Activated CD8-positive, alpha-beta memory T cell treated with anti-CD3 and anti-CD28 coated beads, Interleukin-2, amount 10 ng/mL, durations not matched to agents 7 days and 5 days (primary cell): ENCODE measurements at regions not wholly inside any gene's neighbourhood (a gene's known extent, or its start where the extent isn't known, plus 50 kb on each side); places are given as distances from the start of the nearest gene placed in this dataset.

ENCODE experiments used
- ATAC-seq: fragments of 150-1000 bp; cut with Tn5 transposase; one replicate; pipeline ENCODE4 v1.10.0; 2021; ENCODE audit warnings: moderate library complexity
- CTCF ChIA-PET: fragments of 350-600 bp; sonication (Branson Sonifier 250); formaldehyde crosslinking; loops from one replicate; lab custom pipeline; 2021; ENCODE audit warnings: antibody characterized with exemption; lab: Charles Lee
- DNase-seq: peaks from one replicate; pipeline ENCODE4 v3.0.0-alpha.2; 2020
- H3K27ac Mint-ChIP-seq: one replicate; pipeline ENCODE4 v1.8.0; 2021; ENCODE audit warnings: mild to moderate bottlenecking, mixed read lengths
- H3K27me3 Mint-ChIP-seq: one replicate; pipeline ENCODE4 v1.8.0; 2021; ENCODE audit warnings: mixed read lengths
- H3K36me3 Mint-ChIP-seq: one replicate; pipeline ENCODE4 v1.8.0; 2021; ENCODE audit warnings: mild to moderate bottlenecking, mixed read lengths
- H3K4me1 Mint-ChIP-seq: one replicate; pipeline ENCODE4 v1.8.0; 2021; ENCODE audit warnings: mixed read lengths
- H3K4me3 Mint-ChIP-seq: one replicate; pipeline ENCODE4 v1.8.0; 2021; ENCODE audit warnings: mild to moderate bottlenecking, moderate library complexity, mixed read lengths
- H3K9me3 Mint-ChIP-seq: one replicate; pipeline ENCODE4 v1.8.0; 2022; ENCODE audit warnings: low read depth, mixed read lengths

DNA sequence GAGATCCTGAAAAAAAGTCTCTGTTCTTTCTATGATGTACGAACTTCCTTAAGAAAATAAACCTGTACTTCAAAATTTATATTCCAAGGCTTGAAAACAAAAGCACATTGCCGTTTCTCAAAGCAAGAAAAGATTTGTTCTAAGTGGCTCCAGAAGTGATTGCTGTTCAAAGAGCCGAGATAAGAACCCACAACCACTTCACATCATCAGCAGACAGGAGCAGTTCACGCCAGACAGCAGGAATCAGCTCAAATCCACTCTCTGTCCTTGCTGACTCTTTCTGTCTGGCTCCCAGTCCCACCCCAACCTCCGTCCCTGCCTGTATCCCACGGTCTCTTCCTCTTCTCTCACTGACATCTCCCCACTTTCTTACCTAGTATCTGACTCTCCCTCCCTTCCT, 85.0 kb upstream of the MYOCD start:
- Mint-ChIP-seq H3K9me3 (peaks cover 5% of the 10 kb centered on the region), H3K4me3 (no peak overlapping the region), H3K36me3 (no peaks in the 10 kb centered on the region), H3K27ac (no peak overlapping the region), H3K27me3 (no peaks in the 10 kb centered on the region), H3K4me1 (no peaks in the 10 kb centered on the region)
- DNase-seq (no peak), ATAC-seq (no peak)
- CTCF ChIA-PET, result no interaction called here

DNA sequence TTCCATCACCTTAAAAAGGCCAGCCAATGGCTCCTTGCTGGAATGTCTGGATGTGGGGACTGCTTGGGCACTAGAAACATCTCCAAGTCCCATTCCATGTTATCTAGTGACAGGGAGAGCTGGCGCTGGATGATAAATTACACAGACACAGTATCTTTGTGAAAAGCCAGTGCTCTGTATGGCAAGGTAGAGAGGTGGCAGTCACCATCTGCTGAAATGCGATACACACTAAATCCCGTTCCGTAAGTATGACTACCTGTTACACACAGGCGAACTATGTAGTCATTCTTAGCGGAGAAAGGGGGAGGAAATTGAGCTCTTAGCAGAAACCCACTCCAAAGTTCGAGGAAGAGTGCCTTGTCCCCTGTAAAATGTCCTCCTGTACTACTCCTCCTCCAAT, 81.0 kb upstream of the MYOCD start:
- DNase-seq, result no peak
- Mint-ChIP-seq H3K4me1 (no peaks in the 10 kb centered on the region), H3K27ac (no peak overlapping the region), H3K27me3 (no peaks in the 10 kb centered on the region), H3K36me3 (no peaks in the 10 kb centered on the region), H3K9me3 (peaks cover 6% of the 10 kb centered on the region), H3K4me3 (no peak overlapping the region)
- ATAC-seq, result no peak
- CTCF ChIA-PET, result no interaction called here

DNA sequence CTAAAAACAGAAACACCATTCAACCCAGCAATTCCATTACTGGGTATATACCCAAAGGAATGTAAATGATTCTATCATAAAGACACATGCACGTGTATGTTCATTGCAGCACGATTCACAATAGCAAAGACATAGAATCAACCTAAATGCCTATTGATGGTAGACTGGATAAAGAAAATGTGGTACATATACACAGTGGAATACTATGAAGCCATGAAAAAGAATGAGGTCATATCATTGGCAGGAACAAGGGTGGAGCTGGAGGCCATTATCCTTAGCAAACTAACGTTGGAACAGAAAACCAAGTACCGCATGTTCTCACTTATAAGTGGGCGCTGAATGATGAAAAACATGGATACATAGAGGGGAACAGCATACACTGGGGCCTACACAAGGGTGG, 77.2 kb upstream of the MYOCD start:
- H3K36me3 Mint-ChIP-seq, result no peaks in the 10 kb centered on the region

DNA sequence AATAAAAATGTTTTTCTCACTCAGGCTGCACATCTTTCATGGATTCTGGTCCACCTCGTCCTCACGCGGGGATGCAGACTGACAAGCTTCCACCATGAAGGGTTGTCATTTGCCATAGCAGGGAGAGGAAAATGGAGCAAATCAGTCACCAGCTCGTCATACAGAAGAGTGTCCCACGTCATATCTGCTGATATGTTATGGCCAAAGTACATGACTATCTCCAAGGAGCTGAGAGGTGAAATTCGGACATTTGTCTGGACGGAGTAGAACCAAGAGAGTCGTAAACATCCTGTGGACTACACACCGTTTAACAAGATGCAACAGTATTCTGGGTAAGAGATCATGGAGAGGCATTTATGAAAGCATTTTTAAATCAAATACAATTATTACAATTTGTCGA, 75.3 kb upstream of the MYOCD start:
- Mint-ChIP-seq H3K27ac (no peak overlapping the region), H3K4me3 (no peak overlapping the region), H3K4me1 (no peaks in the 10 kb centered on the region), H3K9me3 (peaks cover 4% of the 10 kb centered on the region), H3K36me3 (no peaks in the 10 kb centered on the region), H3K27me3 (no peaks in the 10 kb centered on the region)
- DNase-seq (no peak), ATAC-seq (no peak)
- CTCF ChIA-PET, result no interaction called here

More for the DNA sequence above, 77.2 kb upstream of the MYOCD start:
- no peaks in the 10 kb centered on the region for H3K27me3 Mint-ChIP-seq
- CTCF ChIA-PET, result no interaction called here
- H3K4me3 Mint-ChIP-seq, result no peak overlapping the region
- no peaks in the 10 kb centered on the region for H3K4me1 Mint-ChIP-seq
- H3K9me3 Mint-ChIP-seq, result peaks cover 4% of the 10 kb centered on the region
- no peak for ATAC-seq
- H3K27ac Mint-ChIP-seq, result no peak overlapping the region
- no peak for DNase-seq

DNA sequence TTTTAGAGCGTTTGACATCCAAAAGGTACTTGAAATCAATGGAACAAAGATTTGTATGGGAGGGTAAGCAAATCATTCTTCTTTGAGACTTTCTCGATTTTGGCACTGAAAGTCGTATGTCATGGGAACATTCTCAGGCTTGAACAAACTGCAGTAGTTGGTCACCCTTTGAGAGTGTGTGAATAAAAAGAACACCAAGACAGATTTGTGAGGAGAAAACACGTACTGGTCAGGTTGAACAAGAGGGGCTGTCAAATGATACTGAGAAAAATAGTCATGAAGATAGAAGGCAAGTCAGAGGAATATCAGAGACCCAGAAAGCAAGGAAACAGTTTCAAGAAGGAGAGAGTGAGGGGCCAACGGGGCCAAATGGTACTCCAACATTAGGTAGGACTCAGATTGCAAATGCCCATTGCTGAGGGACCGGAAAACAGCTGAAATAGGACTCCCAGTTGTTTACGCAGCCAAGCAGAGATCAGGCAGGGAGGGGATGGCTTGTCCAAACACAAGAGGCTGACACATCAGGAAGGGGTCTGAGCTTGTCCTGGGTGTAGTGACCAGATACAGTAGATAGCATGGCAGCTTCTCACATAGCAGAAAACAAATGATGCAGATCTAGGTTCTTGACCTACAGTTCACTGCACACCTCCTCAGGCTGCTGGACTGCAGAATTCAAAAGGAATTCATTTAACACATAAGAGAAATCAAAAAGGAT, 74.5 kb upstream of the MYOCD start:
- CTCF ChIA-PET, result no interaction called here
- Mint-ChIP-seq H3K4me3 (no peak overlapping the region), H3K27ac (no peak overlapping the region), H3K36me3 (no peaks in the 10 kb centered on the region), H3K4me1 (no peaks in the 10 kb centered on the region), H3K27me3 (no peaks in the 10 kb centered on the region), H3K9me3 (peaks cover 4% of the 10 kb centered on the region)
- no peak for ATAC-seq
- DNase-seq, result no peak

DNA sequence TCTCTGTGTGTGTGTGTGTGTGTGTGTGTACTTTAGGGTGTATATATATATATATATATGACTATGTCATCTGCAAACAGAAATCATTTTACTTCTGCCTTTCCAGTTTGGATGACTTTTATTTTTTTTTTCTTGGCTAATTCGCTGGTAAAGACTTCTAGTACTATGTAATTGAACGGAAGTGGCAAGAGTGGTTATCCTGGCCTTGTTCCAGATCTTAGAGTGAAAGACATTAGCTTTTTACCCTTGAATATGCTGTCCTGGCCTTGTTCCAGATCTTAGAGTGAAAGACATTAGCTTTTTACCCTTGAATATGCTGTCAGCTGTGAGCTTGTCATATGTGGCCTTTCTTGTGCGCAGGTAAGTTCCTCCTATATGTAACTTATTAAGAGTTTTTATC, 72.7 kb upstream of the MYOCD start:
- no peaks in the 10 kb centered on the region for H3K36me3 Mint-ChIP-seq
- peaks cover 4% of the 10 kb centered on the region for H3K9me3 Mint-ChIP-seq
- no peak overlapping the region for H3K4me3 Mint-ChIP-seq
- H3K27me3 Mint-ChIP-seq, result no peaks in the 10 kb centered on the region
- no peak overlapping the region for H3K27ac Mint-ChIP-seq
- CTCF ChIA-PET, result no interaction called here
- no peaks in the 10 kb centered on the region for H3K4me1 Mint-ChIP-seq
- ATAC-seq (no peak), DNase-seq (no peak)

DNA sequence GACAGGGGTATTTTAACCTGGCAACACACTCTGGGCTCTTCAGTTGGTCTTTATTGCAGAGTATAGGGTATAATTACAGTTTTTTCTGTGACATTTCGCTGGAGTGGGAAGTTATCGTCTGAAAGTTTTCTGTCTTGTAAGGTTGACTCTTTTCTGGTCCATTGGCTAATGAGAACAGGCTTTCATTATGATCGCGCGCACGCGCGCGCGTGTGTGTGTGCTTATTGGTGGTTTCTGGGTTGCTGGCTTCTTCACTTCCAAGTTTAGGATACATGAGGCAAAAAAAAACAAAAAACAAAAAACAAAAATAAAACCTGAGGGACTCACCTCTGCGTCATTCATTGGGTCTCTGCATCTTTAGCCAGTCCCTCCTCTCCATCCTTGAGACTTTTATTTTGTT, 68.7 kb upstream of the MYOCD start:
- Mint-ChIP-seq H3K9me3 (no peaks in the 10 kb centered on the region), H3K36me3 (no peaks in the 10 kb centered on the region), H3K27ac (no peak overlapping the region), H3K27me3 (no peaks in the 10 kb centered on the region), H3K4me3 (no peak overlapping the region), H3K4me1 (no peaks in the 10 kb centered on the region)
- CTCF ChIA-PET, result no interaction called here
- ATAC-seq, result no peak
- DNase-seq, result no peak

DNA sequence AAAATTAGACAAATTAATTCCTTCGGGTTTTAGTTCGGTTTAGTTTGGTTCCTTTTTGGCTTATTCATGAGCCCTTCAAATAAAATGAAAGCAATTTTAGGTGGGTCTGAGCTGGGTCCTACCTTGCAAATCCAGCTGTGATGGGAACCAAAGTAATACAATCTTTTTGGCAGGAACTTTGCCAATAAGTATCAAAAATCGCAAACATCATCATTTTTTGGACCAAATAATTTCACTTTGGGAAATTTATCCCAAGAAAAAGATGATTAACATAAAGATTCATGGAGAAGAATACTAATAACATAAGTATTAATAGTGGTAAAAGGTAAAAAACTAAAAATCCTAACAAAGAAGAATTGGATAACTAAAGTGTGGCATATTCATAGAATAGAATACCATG, 67.8 kb upstream of the MYOCD start:
- Mint-ChIP-seq H3K4me3 (no peak overlapping the region), H3K27ac (no peak overlapping the region), H3K27me3 (no peaks in the 10 kb centered on the region), H3K4me1 (no peaks in the 10 kb centered on the region), H3K9me3 (no peaks in the 10 kb centered on the region), H3K36me3 (no peaks in the 10 kb centered on the region)
- CTCF ChIA-PET, result no interaction called here
- no peak for DNase-seq
- no peak for ATAC-seq

DNA sequence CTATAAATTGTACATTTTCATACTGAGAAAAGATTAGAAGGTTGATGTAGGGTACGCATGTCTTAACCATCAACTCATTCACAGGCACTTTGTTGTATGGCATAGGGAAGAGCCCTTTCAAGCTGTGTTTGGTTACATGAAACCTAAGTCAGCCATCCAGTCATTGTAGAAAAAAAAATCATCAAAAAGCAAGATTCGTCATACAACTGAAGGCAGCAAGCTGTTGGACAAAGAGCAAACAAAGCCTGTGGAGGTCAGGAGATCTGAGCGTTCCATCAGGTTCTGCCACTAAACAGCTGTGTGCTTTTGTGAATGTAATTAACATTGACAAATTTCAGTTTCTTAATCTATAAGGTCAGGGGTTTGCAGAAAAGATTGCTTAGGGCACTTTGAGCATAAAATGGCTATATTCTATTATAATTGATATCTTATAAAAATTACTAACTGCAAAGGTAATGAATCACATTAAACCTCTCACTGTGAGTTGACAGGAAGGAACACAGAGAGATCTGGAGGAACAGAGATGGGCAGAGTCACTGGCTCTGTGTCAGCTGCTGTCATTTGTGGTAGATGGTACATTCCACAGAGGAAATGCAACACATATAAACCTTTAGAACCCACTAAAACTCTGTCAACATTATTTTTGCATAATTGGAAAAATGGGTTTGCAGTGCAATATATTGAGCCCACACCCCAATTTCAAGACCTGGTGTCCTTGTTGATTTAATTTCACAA, 66.3 kb upstream of the MYOCD start:
- H3K4me3 Mint-ChIP-seq, result no peak overlapping the region
- CTCF ChIA-PET, result no interaction called here
- DNase-seq (no peak), ATAC-seq (no peak)
- H3K4me1 Mint-ChIP-seq, result no peaks in the 10 kb centered on the region
- H3K27me3 Mint-ChIP-seq, result no peaks in the 10 kb centered on the region
- H3K36me3 Mint-ChIP-seq, result no peaks in the 10 kb centered on the region
- H3K27ac Mint-ChIP-seq, result no peak overlapping the region
- no peaks in the 10 kb centered on the region for H3K9me3 Mint-ChIP-seq

DNA sequence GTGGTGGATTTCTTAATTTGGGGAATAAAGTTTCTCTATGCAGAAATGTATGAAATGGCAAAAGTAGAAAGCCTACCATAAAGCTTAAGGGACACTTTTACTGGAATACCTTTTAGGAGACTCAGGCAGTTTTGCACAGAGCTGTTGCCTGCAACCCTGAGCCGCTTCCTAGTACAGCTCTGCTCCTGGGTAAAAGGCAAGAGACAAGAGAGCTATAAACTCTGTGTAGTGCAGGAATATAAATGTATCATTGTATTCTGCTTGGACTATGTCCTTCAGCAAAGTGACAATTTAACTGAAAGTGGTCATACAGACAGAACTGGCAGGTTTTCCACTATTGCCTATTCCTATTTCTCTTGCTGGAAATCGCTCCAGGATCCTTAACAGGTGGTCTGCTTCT, 65.3 kb upstream of the MYOCD start:
- no peak for ATAC-seq
- H3K27me3 Mint-ChIP-seq, result no peaks in the 10 kb centered on the region
- CTCF ChIA-PET, result no interaction called here
- H3K4me1 Mint-ChIP-seq, result no peaks in the 10 kb centered on the region
- no peaks in the 10 kb centered on the region for H3K9me3 Mint-ChIP-seq
- no peak for DNase-seq
- no peaks in the 10 kb centered on the region for H3K36me3 Mint-ChIP-seq
- H3K4me3 Mint-ChIP-seq, result no peak overlapping the region
- H3K27ac Mint-ChIP-seq, result no peak overlapping the region

DNA sequence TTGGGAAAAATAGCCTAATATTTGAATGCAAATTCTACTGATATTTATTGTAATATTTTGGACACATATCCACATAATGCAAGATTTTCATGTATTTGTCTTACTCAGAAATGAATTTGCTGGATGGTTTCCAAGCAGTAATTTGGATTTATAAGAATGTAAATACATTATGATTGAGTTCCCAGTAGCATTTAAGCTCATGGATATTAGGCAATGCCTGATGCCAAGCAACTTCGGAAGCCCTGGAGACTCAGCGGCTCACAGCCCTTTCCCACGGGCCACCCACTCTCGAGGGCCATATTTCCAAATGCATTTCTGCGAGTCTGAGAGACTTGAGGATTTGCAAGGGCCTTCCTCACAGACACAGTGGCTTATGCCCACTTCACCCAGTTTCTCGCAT, 62.1 kb upstream of the MYOCD start:
- no peak for ATAC-seq

DNA sequence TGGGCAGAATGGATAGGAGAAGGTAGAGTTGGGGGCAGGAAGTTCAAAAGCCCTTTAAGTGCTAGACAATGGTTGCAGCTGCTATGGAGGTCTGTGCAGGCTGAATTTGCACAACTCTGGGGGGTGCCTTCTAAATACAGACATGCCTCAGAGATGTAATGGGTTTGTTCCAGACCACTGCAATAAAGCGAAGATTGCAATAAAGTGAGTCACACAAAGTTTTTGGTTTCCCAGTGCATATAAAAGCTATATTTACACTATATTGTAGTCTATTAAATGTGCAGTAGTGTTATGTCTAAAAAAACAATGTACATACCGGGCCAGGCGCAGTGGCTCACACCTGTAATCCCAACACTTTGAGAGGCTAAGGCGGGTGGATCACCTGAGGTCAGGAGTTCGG, 60.5 kb upstream of the MYOCD start:
- CTCF ChIA-PET, result no interaction called here
- no peak overlapping the region for H3K4me3 Mint-ChIP-seq
- no peak for ATAC-seq
- peaks cover 8% of the 10 kb centered on the region for H3K9me3 Mint-ChIP-seq
- no peaks in the 10 kb centered on the region for H3K27me3 Mint-ChIP-seq
- DNase-seq, result no peak
- H3K27ac Mint-ChIP-seq, result no peak overlapping the region
- no peaks in the 10 kb centered on the region for H3K36me3 Mint-ChIP-seq
- H3K4me1 Mint-ChIP-seq, result no peaks in the 10 kb centered on the region

More for the DNA sequence above, 62.1 kb upstream of the MYOCD start:
- Mint-ChIP-seq H3K9me3 (peaks cover 7% of the 10 kb centered on the region), H3K27ac (no peak overlapping the region), H3K27me3 (no peaks in the 10 kb centered on the region), H3K36me3 (no peaks in the 10 kb centered on the region), H3K4me1 (no peaks in the 10 kb centered on the region), H3K4me3 (no peak overlapping the region)
- DNase-seq, result no peak
- CTCF ChIA-PET, result no interaction called here

DNA sequence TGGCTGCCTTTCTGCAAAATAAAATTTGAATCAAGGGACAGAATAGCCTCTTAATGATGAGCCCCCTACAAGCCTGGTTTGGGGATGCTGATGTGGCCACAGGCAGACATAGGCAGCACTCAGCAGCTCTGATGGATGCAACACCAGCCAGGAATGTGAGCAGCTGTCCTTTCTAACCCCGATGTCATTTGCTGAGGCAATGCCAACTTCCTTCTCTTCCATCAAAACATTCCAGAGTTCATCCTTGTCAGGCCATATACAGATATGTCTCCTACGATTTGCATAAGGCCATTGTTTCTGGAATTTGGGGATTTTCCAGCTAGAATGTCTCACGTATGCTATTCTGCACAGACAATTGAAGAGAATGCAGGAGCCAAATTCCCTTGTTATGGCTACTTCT, 52.1 kb upstream of the MYOCD start:
- H3K4me3 Mint-ChIP-seq, result no peak overlapping the region
- no peak for DNase-seq
- H3K27me3 Mint-ChIP-seq, result no peaks in the 10 kb centered on the region
- H3K36me3 Mint-ChIP-seq, result no peaks in the 10 kb centered on the region
- CTCF ChIA-PET, result no interaction called here
- no peak for ATAC-seq
- H3K9me3 Mint-ChIP-seq, result peaks cover 13% of the 10 kb centered on the region
- no peak overlapping the region for H3K27ac Mint-ChIP-seq
- H3K4me1 Mint-ChIP-seq, result no peaks in the 10 kb centered on the region
